ENCODE measurements at regions not wholly inside any gene's neighbourhood (a gene's known extent, or its start where the extent isn't known, plus 50 kb on each side); places are given as distances from the start of the nearest gene placed in this dataset.

DNA sequence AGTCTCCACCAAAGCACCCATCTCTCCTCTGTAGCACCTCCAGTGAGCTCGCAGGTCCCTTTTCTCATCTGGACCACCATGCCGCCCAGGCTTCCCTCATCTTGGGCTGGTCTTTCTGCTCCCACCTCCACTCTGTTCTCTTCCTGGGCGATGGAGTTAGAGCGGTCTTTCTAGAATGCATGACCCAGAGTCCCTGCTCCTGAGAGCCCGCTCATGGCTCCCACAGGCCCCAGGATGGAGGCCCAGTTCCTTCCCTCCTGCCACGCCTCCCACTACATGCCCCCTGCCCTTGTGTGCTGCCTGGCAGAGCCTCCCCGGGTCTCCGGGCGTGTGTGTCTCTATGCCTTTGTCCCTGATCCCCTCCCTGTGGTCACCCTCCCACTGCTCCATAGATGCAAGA lies 100.7 kb upstream of the RTL1 start:
- TF ChIP-seq, protein P1, sequence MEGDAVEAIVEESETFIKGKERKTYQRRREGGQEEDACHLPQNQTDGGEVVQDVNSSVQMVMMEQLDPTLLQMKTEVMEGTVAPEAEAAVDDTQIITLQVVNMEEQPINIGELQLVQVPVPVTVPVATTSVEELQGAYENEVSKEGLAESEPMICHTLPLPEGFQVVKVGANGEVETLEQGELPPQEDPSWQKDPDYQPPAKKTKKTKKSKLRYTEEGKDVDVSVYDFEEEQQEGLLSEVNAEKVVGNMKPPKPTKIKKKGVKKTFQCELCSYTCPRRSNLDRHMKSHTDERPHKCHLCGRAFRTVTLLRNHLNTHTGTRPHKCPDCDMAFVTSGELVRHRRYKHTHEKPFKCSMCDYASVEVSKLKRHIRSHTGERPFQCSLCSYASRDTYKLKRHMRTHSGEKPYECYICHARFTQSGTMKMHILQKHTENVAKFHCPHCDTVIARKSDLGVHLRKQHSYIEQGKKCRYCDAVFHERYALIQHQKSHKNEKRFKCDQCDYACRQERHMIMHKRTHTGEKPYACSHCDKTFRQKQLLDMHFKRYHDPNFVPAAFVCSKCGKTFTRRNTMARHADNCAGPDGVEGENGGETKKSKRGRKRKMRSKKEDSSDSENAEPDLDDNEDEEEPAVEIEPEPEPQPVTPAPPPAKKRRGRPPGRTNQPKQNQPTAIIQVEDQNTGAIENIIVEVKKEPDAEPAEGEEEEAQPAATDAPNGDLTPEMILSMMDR (IDR thresholded peaks at IDR 0.05), result no peak
- TF ChIP-seq POLR2AphosphoS5 (IDR thresholded peaks at IDR 0.05; ENCODE audit: insufficient read depth in 1 of 2, low read depth in 1 of 2), result no peak

Measured in vagina (tissue), 2 donors.